ENCODE measurements at regions not wholly inside any gene's neighbourhood (a gene's known extent, or its start where the extent isn't known, plus 50 kb on each side); places are given as distances from the start of the nearest gene placed in this dataset.

- Histone ChIP-seq H3K4me1 (no peaks in the 10 kb centered on the region), H3K36me3 (no peaks in the 10 kb centered on the region), H3K9me3 (no peaks in the 10 kb centered on the region), H3K27me3 (no peaks in the 10 kb centered on the region), H3K4me3 (ENCODE audit: low read depth, low read length) (no peak overlapping the region)
- TF ChIP-seq CTCF (IDR thresholded peaks at IDR 0.05; ENCODE audit: low read depth, low read length): no peak
- no peak for DNase-seq
Observed at GRCh38 chr18:69259282-69259681, 141.4 kb upstream of the DOK6 start.

- no peak for TF ChIP-seq CTCF (IDR thresholded peaks at IDR 0.05; ENCODE audit: low read depth, low read length)
- no peak for DNase-seq
Observed at GRCh38 chr18:69261406-69261805, 139.3 kb upstream of the DOK6 start.

GRCh38 chr18:69265656-69266055 lies 135.0 kb upstream of the DOK6 start:
- Histone ChIP-seq H3K4me1 (no peaks in the 10 kb centered on the region), H3K9me3 (no peaks in the 10 kb centered on the region), H3K36me3 (no peaks in the 10 kb centered on the region), H3K27me3 (no peaks in the 10 kb centered on the region), H3K4me3 (ENCODE audit: low read depth, low read length) (no peak overlapping the region)
- DNase-seq: no peak
- no peak for TF ChIP-seq CTCF (IDR thresholded peaks at IDR 0.05; ENCODE audit: low read depth, low read length)

More at GRCh38 chr18:69261406-69261805, 139.3 kb upstream of the DOK6 start:
- no peaks in the 10 kb centered on the region for H3K4me1 ChIP-seq
- no peaks in the 10 kb centered on the region for H3K9me3 ChIP-seq
- no peaks in the 10 kb centered on the region for H3K36me3 ChIP-seq
- no peak overlapping the region for H3K4me3 ChIP-seq (ENCODE audit: low read depth, low read length)
- no peaks in the 10 kb centered on the region for H3K27me3 ChIP-seq

DNA sequence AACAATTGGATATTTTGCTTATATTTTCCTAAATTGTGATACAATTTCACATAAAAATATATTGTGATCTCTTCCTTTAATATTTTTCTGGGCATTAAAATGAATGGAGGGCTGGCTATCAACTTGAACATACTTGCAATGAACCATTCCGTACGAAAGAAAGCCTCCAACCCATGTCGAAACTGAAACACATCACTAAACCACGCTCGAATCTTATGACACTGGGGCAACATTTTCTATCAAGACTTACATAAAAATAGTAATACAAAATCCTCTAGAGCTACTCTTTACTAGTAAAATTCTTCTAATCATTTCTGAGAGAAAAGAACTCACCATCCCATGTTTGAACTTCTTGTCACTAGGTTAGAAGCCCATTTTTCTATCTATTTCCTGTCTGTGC lies 132.8 kb upstream of the DOK6 start:
- H3K9me3 ChIP-seq: no peaks in the 10 kb centered on the region
- DNase-seq: no peak
- H3K4me1 ChIP-seq: no peaks in the 10 kb centered on the region
- H3K4me3 ChIP-seq (ENCODE audit: low read depth, low read length): no peak overlapping the region
- no peaks in the 10 kb centered on the region for H3K36me3 ChIP-seq
- TF ChIP-seq CTCF (IDR thresholded peaks at IDR 0.05; ENCODE audit: low read depth, low read length): no peak
- H3K27me3 ChIP-seq: no peaks in the 10 kb centered on the region

GRCh38 chr18:69282371-69282770 lies 118.3 kb upstream of the DOK6 start:
- Histone ChIP-seq H3K9me3 (no peaks in the 10 kb centered on the region), H3K36me3 (no peaks in the 10 kb centered on the region), H3K27me3 (no peaks in the 10 kb centered on the region), H3K4me1 (no peaks in the 10 kb centered on the region), H3K4me3 (ENCODE audit: low read depth, low read length) (no peak overlapping the region)
- TF ChIP-seq CTCF (IDR thresholded peaks at IDR 0.05; ENCODE audit: low read depth, low read length): no peak
- no peak for DNase-seq

DNA sequence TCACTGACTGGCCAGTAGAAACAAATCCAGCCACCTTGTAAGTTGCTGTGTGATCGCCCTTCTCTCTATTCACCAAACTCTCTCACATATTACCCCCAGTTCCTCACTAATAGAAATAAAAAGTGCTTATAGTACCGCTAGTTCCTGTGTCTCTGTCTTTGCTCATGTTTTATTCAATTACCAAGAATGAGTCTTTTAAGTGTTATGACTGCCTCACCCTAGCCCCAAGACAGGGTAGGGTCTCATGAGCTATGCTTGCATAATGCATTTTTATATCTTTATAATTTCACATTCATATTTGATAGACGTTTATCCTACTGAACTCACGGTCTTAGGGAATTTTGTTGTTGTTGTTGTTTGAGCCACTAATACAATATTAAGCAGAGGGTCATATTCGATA lies 109.6 kb upstream of the DOK6 start:
- no peak for DNase-seq
- Histone ChIP-seq H3K4me1 (no peaks in the 10 kb centered on the region), H3K9me3 (no peaks in the 10 kb centered on the region), H3K36me3 (no peaks in the 10 kb centered on the region), H3K27me3 (no peaks in the 10 kb centered on the region), H3K4me3 (ENCODE audit: low read depth, low read length) (no peak overlapping the region)
- TF ChIP-seq CTCF (IDR thresholded peaks at IDR 0.05; ENCODE audit: low read depth, low read length): no peak

Measured in BE2C (cell line).